ENCODE measurements at regions not wholly inside any gene's neighbourhood (a gene's known extent, or its start where the extent isn't known, plus 50 kb on each side); places are given as distances from the start of the nearest gene placed in this dataset.

GRCh38 chr13:44112700-44113329 is 233.1 kb downstream of the LACC1 start:
- H3K27me3 ChIP-seq (ENCODE audit: insufficient read depth, low read length), result no peaks in the 10 kb centered on the region; the same call in 1 of the 2 replicates
- no peak overlapping the region for H3K4me3 Mint-ChIP-seq
- 0 out of 2 replicates have a peak, but pooled peaks cover 2% of the 10 kb centered on the region for H3K4me1 ChIP-seq (ENCODE audit: insufficient read depth, low read length)
- H4K5ac ChIP-seq (ENCODE audit: insufficient read length, low read depth, low read length), result no peak overlapping the region
- WGBS (ENCODE audit: extremely low coverage, insufficient read length, low lambda C conversion rate), result no CpG with 5 or more reads among the region's 6 CpGs
- no peak overlapping the region for H2BK20ac ChIP-seq (ENCODE audit: low read depth, low read length, poor library complexity, severe bottlenecking)
- no peak for DNase-seq
- H3K18ac ChIP-seq (ENCODE audit: insufficient read length, low read depth, low read length), result no peak overlapping the region
- H3K9me3 Mint-ChIP-seq, result no peaks in the 10 kb centered on the region
- H3K56ac ChIP-seq (ENCODE audit: insufficient read length, low read depth, low read length), result no peak overlapping the region
- TF ChIP-seq CTCF (conservative IDR thresholded peaks at IDR 0.05), result no peak
- H4K20me1 ChIP-seq (ENCODE audit: control insufficient read depth, insufficient read depth, insufficient read length), result no peaks in the 10 kb centered on the region
- no peak overlapping the region for H3T11ph ChIP-seq (ENCODE audit: low read length)
- H2BK120ac ChIP-seq (ENCODE audit: low read depth, low read length, poor library complexity, severe bottlenecking), result no peak overlapping the region
- H3K4me2 ChIP-seq (ENCODE audit: insufficient read depth, insufficient read length, low read length), result no peak overlapping the region
- no peak overlapping the region for H3K27ac ChIP-seq (ENCODE audit: insufficient read length, low read depth, low read length)
- H3K79me2 ChIP-seq (ENCODE audit: insufficient read depth, low read length), result no peaks in the 10 kb centered on the region
- no peaks in the 10 kb centered on the region for H3K36me3 Mint-ChIP-seq (ENCODE audit: insufficient read depth in 1 of 3, low read depth in 3 of 3)
- peaks cover 24 to 26% of the 10 kb centered on the region in 2 experiments for H3K4me1 Mint-ChIP-seq
- H3K14ac ChIP-seq (ENCODE audit: insufficient read depth, low read length), result no peak overlapping the region
- H2BK15ac ChIP-seq (ENCODE audit: low read depth, low read length), result no peak overlapping the region
- H3K9me3 ChIP-seq (ENCODE audit: control insufficient read depth, low read depth, low read length), result no peaks in the 10 kb centered on the region
- no peak overlapping the region for H3K4ac ChIP-seq (ENCODE audit: low read depth, low read length)
- H2AFZ ChIP-seq (ENCODE audit: low read length), result no peak overlapping the region
- no peaks in the 10 kb centered on the region for H3K79me1 ChIP-seq (ENCODE audit: insufficient read depth, low read depth, low read length, poor library complexity, severe bottlenecking)
- no peaks in the 10 kb centered on the region for H3K27me3 Mint-ChIP-seq (ENCODE audit: low read depth)
- H3K9ac ChIP-seq (ENCODE audit: extremely low read depth, insufficient read length, low read length), result no peak overlapping the region
- H3K27ac Mint-ChIP-seq, result no peak overlapping the region; a peak in 1 of 7 replicates
- H2BK5ac ChIP-seq (ENCODE audit: insufficient read length, low read length), result no peak overlapping the region
- no peak overlapping the region for H3K23ac ChIP-seq (ENCODE audit: insufficient read length, low read depth, low read length)
- no peak overlapping the region for H2BK12ac ChIP-seq (ENCODE audit: insufficient read length, low read depth, low read length)
- H2AK5ac ChIP-seq (ENCODE audit: insufficient read length, low read length), result no peak overlapping the region
- H4K8ac ChIP-seq (replicated peaks; ENCODE audit: insufficient read length, low read depth, low read length), result no peak overlapping the region
- H4K91ac ChIP-seq (ENCODE audit: insufficient read length, low read depth, low read length), result no peak overlapping the region
- H3K23me2 ChIP-seq (ENCODE audit: insufficient read length, low read depth, low read length, poor library complexity, severe bottlenecking), result no peaks in the 10 kb centered on the region

Measured in H9 (cell line).